ENCODE measurements at regions not wholly inside any gene's neighbourhood (a gene's known extent, or its start where the extent isn't known, plus 50 kb on each side); places are given as distances from the start of the nearest gene placed in this dataset.

DNA sequence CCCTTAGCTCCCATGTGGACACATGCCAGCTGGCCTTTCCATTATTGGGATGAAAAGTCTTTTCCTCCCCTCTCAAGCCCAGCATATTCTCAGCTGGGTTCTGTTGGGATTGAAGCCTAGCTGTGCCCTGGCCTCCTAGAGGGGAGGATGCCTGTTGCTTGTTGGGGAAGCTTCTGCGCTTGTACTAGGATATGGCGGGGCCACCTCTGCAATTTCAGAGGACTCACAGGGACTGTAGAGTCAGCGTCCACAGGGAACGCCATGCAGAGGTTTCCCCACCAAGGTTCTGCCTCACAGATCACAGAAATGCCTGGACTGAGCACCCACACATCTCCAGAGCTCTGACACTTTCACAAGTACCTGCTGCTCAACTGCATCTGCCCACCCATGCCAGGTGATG is 288.7 kb upstream of the FOXQ1 start:
- DNase-seq = no peak

DNA sequence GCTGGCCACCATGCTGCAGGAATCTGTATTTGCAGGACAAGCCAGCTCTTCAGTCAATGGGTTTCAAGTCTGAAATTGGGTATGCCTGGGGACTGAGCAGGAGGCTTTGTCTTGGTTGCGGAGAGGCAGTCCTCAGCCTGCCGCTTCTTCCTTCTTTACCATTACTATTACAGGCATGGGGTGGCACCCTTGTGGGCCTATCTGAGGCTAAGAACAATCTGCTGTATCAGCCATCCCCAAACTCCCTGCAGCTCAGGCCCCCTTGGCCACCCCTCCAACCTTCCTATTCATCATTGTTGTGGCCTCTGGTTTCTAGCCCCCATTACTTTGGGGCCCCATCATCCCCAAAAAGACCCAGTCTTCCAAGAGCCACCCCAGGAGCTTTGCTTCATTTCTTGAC is 289.2 kb upstream of the FOXQ1 start:
- no peak for DNase-seq

DNA sequence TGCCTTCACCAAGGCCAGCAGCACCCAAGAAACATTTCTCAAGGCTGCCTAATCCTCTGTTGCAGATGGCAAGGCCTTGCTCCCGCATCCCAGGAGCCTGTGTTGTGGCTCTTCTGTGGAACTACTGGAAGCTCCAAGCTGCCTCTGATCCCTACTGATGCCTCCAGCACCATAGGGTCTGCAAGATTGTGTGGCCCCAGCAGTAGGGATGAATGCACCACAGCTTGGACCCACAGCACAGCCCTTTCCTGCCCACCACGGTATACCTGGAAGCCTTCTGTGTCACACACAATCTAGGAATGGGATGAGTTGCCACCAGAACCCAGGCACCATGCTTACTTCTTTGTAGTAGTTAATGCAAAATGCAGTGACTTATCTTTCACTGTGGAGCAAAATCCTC is 291.1 kb upstream of the FOXQ1 start:
- no peak for DNase-seq

DNA sequence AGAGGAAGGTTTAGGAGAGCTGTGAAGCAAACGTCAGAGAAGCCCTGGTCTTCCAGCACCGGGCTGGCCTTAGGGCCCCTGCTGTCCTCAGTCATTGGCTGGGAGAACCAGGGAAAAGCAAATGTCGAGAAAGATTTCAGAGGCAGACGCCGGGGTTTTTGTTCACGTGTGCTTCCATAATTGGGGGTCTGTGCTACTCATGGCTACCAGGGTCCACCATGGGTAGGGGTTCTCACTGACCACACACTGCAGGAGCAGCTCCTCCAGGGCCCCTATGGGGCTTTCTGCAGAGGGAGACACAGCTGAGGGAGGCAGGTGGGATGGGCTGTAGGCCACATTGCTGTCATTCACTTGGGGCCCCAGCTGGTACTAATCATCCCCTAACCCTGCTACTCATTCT is 291.8 kb upstream of the FOXQ1 start:
- no peak for DNase-seq

DNA sequence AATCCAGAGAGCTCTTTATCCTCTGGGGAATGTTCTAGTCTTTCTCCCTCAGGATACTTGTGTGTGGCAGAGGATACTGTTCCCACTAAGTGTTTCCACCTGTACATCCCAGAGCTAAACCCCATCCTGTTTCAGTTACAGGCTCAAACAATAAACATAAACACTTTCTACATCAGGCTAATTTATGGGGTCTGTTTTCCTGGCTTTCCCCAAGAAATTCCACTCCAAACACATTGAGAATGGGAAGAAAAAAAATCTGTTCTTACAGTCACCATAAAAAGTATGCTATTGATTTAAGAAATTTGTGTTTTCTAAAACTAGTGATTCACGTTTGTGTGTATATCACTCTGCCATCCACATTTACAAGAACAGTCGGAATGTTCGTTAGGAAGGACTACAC is 293.9 kb upstream of the FOXQ1 start:
- no peak for DNase-seq

GRCh38 chr6:1016329-1017302 is 295.3 kb upstream of the FOXQ1 start:
- DNase-seq = no peak

DNA sequence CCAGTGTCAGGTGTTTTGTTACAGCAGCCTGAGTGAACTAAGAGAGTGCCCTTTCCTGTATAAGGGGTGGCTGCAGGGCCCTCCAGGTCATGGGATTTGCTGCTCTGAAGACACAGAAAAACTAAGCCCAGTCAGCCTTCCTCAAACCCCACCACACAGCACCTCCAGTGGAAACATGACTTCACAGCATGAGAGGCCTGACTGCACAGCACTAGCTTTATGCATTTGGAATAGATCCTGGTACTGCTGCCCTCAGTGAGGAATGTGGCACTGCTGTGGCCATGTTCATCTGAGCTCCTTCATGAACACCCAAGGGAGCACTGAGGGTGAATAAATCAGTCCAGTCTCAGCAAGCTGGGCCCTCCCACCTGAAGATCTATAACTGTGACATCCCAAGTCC is 296.1 kb upstream of the FOXQ1 start:
- peak; percentile 6 for DNase-seq

GRCh38 chr6:1014431-1014807 is 297.5 kb upstream of the FOXQ1 start:
- DNase-seq = no peak

DNA sequence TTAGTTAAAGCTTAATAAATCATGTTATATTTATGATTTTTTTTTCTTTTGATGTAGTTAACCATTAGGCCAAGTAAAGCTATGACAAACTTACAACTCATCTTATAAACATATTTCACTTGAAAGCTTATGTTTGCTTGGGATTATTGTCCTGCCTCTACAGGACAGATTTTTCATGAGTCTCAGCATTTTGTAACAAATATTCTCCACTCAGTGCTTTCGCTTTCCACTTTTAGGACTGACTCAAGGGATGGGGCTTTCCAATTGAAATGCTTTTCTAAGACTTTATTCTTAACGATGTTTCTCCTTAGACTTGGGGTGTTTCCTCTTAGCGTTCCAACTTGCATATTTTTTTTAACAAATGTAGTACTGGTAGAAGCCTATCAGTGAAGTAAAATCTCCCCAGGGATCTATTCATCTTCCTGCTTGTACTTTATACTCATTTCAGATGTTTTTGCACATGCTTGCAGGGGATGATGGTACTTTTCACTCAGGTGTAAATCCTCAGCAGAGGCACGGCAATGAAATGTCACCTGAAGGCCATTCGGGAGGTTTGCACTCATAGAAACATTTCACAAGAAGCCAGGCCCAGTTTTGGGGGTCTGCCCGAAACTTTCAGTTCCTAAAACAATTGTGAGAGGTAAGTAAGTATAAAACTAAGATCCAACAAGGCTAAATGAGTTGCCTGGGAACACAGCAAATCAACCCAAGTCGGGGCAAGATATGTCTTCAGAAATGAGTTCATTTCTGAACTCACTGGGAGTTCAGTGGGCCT is 298.1 kb upstream of the FOXQ1 start:
- DNase-seq = no peak

DNA sequence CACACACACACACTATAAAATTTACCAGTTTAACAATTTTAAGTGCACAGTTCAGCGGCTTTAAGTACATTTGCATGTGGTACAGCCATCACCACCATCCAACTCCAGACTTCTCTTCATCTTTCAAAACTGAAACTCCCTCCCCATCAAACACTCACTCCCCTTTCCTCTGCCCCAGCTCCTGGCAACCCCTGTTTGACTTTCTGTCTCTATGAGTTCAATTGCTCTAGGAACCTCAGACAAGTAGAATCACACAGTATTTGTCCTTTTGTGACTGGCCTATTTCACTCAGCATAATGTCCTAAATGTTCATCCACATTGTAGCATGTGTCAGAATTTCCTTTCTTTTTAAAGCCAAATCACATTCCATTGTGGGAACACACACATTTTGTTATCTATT is 302.8 kb upstream of the FOXQ1 start:
- DNase-seq = no peak

DNA sequence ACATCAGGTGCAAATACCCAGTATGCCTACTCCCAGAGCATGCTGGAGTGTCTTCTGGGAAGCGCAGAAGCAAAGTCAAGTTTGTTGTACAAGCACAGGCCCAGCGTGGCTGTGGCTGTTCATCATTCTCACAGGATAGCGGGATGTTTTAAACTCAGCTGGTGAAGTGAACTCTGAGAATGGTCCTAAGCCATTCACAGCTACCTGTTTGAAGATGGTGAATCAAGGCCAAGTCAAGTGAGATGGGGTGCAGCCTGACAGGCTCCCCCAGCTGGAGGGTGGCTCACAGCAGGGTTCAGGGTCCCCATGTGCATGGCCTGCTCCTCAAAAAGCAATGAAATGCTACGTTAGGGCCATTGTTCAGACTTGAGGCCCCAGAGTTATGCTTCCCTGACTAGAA is 304.7 kb upstream of the FOXQ1 start:
- no peak for DNase-seq

- DNase-seq = no peak
These were observed 306.8 kb upstream of the FOXQ1 start for GRCh38 chr6:1004885-1005630.

DNA sequence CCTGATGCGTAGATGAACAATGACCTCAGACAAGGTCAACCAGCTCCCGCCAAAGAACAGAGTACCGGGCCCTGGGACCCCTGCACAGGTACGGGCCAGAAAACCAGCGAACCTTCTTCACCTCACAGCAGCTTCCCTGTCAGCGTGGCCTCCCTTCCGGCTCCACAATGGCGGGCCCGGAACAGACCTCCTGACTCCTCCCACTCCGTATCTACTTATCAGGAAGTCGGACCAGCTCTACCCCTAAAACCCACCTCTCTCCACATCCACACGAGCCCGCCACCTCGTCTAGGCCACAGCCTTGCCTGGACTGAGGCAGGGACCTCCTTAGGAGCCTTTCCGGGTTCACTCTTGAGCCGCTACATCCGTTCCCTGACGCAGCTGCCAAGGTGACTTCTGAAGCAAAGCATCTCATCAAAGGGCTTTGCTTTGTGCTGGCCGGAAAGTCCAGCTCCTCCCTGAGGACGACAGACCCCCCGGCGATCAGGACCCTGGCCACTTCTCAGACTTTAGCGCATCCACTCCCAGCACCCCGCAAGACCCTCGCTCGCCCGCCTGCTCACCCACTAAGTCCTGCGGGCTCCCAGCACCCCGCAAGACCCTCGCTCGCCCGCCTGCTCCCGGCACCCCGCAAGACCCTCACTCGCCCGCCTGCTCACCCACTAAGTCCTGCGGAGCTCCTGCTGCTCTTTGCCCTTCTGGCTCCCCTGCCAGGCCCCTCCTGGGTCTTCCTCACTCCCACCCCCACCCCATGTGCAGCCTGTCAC is 308.3 kb upstream of the FOXQ1 start:
- DNase-seq = no peak

GRCh38 chr6:1002989-1003388 is 308.9 kb upstream of the FOXQ1 start:
- DNase-seq = no peak

DNA sequence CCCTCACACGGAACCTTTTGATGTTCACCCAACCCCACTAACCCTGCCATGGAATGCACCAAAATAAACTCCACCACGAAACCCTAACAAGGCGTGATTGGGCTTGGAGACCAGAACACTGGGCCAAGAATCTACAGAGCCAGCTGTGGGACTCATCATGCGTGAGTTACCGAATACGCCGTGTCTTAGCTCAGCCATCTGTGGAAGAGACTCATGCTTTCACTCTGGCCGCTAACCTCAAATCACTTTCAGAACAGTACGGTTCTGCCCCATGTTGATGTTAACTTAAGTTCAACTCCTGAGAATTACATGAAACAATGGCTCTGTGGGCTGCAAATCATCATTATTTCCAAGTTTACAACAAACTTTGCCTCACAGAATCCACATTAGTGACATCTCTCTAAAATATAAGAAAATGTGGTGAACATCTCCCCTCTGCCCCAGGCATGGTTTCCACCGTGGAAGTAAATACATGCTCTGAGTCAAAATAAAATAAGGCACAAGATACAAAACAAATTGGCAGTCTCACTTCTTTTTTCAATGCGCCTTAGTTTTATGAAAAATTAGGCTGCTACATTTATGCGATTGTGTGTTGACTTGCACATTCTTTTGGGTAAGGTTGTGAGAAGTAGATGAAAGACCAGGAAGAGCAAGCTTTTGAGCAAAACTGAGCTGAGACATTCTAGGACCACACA is 308.9 kb upstream of the EXOC2 start:
- DNase-seq = no peak

DNA sequence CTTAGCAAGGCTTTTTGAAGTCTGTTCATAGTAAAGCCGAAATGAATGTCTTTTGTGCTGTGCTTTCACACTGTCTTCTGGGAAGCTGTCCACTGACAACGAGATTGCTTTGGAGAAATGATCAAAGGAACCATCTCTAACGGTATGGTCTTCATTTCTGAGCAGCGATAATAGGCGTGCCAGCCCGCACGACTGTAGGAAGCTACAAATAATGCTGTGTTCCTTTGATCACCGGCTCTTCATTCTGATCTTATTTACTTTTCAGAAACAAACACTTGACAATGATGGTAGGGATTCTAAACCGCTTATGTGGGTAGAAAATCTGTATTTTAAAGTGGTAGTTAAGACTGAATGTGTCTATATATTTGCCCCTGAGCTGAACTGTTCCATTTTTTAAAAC is 306.6 kb upstream of the EXOC2 start:
- DNase-seq = no peak

GRCh38 chr6:998551-998950 is 305.6 kb upstream of the EXOC2 start:
- DNase-seq = no peak

- no peak for DNase-seq
These were observed 303.4 kb upstream of the EXOC2 start for GRCh38 chr6:996271-996852.

GRCh38 chr6:991192-991591 is 298.3 kb upstream of the EXOC2 start:
- DNase-seq = no peak

GRCh38 chr6:984031-984430 is 291.1 kb upstream of the EXOC2 start:
- no peak for DNase-seq

DNA sequence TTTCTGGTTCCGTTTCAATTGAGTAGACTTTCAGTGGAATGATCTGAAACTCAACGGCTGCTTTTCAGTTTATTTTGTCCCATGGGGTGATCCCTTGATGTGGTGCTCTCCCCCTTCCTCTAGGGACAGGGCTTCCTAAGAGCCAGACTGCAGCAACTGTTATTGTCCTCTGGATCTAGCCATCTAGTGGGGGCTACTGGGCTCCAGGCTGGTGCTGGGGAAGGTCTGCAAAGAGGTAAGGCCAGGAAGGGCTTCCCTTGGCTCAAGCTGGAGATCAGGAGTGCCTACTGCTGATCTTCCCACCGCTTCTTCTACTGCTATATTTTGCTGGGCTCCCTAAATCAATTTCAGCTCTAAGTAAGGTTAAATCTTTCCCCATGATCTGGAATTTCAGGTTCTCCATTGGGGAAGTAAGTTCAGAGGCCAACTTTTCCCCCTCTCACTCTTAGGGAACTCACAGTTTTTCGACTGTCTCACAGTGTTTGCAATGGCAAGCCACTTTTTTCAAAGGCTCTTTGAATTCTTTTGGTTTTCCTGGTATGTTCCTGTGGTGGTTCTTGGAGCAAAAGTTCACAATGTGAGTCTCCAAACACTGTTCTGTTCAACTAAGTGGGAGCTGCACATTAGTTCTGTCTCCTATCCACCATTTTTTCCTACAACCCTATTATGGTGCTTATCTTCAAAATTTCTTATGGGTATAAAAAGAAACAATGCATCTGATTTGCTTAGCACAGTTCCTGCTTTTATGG is 286.2 kb upstream of the EXOC2 start:
- no peak for DNase-seq
